ENCODE measurements at regions not wholly inside any gene's neighbourhood (a gene's known extent, or its start where the extent isn't known, plus 50 kb on each side); places are given as distances from the start of the nearest gene placed in this dataset.

DNA sequence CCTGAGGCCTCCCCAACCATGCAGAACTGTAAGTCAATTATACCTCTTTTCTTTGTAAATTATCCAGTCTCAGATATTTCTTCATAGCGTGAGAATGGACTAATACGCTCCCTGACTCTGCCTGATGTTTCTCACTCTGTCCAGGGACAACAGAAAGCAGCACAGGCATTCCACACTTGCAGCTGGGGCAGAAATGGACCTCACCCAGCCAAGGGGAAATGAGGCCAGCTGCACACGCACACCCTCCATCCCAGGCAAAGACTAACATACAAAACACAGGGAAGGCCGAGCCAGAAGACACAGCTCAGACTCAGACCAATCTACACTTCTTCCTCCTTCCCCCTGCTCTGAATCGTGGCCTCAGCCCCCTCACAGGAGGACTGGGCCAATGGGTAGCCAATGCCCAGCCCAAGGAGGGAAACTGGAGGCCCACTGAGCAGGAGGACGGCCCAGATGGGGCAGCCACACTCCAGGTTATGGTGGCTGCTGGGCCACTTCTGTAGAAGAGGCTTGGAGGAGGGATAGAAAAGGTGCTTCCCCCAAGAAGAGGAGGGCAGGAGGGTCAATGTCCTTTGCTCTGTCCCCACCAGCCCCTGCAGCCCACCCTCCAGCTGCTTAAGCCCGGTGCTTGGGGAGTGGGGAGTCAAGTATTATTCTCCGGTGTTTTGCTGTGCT, 228.4 kb downstream of the NPHP4 start:
- Histone ChIP-seq H3K27ac (ENCODE audit: low read depth, low read length) (no peak overlapping the region), H4K20me1 (ENCODE audit: control insufficient read depth, insufficient read depth, low read depth, low read length) (no peaks in the 10 kb centered on the region), H3K4me2 (ENCODE audit: low read length) (no peak overlapping the region), H3K36me3 (ENCODE audit: control insufficient read depth, low read length) (no peaks in the 10 kb centered on the region), H3K9me2 (replicated peaks; ENCODE audit: control insufficient read depth, low read length) (no peaks in the 10 kb centered on the region), H3F3A (ENCODE audit: control insufficient read depth, insufficient read depth) (no peaks in the 10 kb centered on the region), H3K4me1 (ENCODE audit: control insufficient read depth, low read length) (no peaks in the 10 kb centered on the region), H3K79me2 (ENCODE audit: control insufficient read depth, low read length) (no peaks in the 10 kb centered on the region), H3K4me3 (ENCODE audit: low read length) (no peak overlapping the region), H3K27me3 (ENCODE audit: control insufficient read depth, low read length) (0 out of 2 replicates have a peak, but pooled peaks cover 2% of the 10 kb centered on the region), H3K9me3 (ENCODE audit: control insufficient read depth, insufficient read depth, low read length) (no peaks in the 10 kb centered on the region)
- TF ChIP-seq CTCF (IDR thresholded peaks at IDR 0.05; ENCODE audit: low read depth, low read length, poor library complexity, severe bottlenecking) (no peak), EZH2phosphoT487 (IDR thresholded peaks at IDR 0.05; ENCODE audit: borderline replicate concordance, low read length) (no peak)

DNA sequence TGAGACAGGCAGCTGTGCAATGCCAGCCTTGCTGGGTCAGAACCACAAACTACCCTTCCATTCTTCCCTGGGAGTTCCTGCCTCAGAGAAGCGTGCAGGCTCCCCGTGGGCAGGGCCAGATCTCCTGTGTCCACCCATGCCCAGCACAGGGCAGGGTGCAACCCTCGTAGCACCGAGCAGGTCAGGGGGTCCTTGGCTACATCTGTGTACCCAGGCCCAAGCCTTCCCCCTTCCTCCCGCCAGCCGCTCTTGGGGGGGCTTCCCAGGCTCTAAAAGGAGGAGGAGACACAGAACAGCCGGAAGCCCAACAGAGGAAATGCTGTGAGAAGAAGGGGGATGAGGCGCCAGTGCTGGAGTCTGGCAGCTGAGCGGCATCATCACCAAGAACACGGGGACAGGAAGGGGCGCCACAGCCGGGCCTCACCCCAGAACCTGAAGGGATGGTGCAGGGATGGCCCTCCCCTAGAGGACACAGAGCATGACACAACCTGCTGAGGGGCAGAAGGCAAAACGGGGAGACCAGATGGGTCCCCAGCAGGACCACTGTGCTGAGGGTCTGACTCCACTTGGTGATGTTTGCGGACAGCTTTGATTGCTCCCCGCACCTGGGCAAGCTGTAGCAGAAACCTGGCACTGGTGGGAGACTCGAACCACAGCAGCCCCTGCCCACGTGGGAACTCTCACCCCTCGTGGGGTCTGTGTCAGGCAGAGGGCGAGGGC, 233.2 kb downstream of the NPHP4 start:
- Histone ChIP-seq H3K9me2 (replicated peaks; ENCODE audit: control insufficient read depth, low read length) (no peaks in the 10 kb centered on the region), H3K4me1 (ENCODE audit: control insufficient read depth, low read length) (no peaks in the 10 kb centered on the region), H3K79me2 (ENCODE audit: control insufficient read depth, low read length) (no peaks in the 10 kb centered on the region), H3K9me3 (ENCODE audit: control insufficient read depth, insufficient read depth, low read length) (no peaks in the 10 kb centered on the region), H4K20me1 (ENCODE audit: control insufficient read depth, insufficient read depth, low read depth, low read length) (no peaks in the 10 kb centered on the region), H3K4me3 (ENCODE audit: low read length) (no peak overlapping the region), H3K27me3 (ENCODE audit: control insufficient read depth, low read length) (0 out of 2 replicates have a peak, but pooled peaks cover 2% of the 10 kb centered on the region), H3K4me2 (ENCODE audit: low read length) (no peak overlapping the region), H3K36me3 (ENCODE audit: control insufficient read depth, low read length) (no peaks in the 10 kb centered on the region), H3K27ac (ENCODE audit: low read depth, low read length) (no peak overlapping the region), H3F3A (ENCODE audit: control insufficient read depth, insufficient read depth) (no peaks in the 10 kb centered on the region)
- TF ChIP-seq EZH2phosphoT487 (IDR thresholded peaks at IDR 0.05; ENCODE audit: borderline replicate concordance, low read length) = no peak
- TF ChIP-seq CTCF (IDR thresholded peaks at IDR 0.05; ENCODE audit: low read depth, low read length, poor library complexity, severe bottlenecking) = no peak

- Histone ChIP-seq H3K9me2 (replicated peaks; ENCODE audit: control insufficient read depth, low read length) (no peaks in the 10 kb centered on the region), H3F3A (ENCODE audit: control insufficient read depth, insufficient read depth) (no peaks in the 10 kb centered on the region), H3K79me2 (ENCODE audit: control insufficient read depth, low read length) (no peaks in the 10 kb centered on the region), H3K4me2 (ENCODE audit: low read length) (no peak overlapping the region), H3K36me3 (ENCODE audit: control insufficient read depth, low read length) (no peaks in the 10 kb centered on the region), H3K9me3 (ENCODE audit: control insufficient read depth, insufficient read depth, low read length) (no peaks in the 10 kb centered on the region), H3K27me3 (ENCODE audit: control insufficient read depth, low read length) (0 out of 2 replicates have a peak, but pooled peaks cover 2% of the 10 kb centered on the region), H3K27ac (ENCODE audit: low read depth, low read length) (no peak overlapping the region), H3K4me1 (ENCODE audit: control insufficient read depth, low read length) (no peaks in the 10 kb centered on the region), H4K20me1 (ENCODE audit: control insufficient read depth, insufficient read depth, low read depth, low read length) (no peaks in the 10 kb centered on the region), H3K4me3 (ENCODE audit: low read length) (no peak overlapping the region)
- no peak for TF ChIP-seq CTCF (IDR thresholded peaks at IDR 0.05; ENCODE audit: low read depth, low read length, poor library complexity, severe bottlenecking)
- no peak for TF ChIP-seq EZH2phosphoT487 (IDR thresholded peaks at IDR 0.05; ENCODE audit: borderline replicate concordance, low read length)
Observed at GRCh38 chr1:5758000-5758858, 234.0 kb downstream of the NPHP4 start.

Measured in DOHH2 (cell line).